HG03342 (cell line): ENCODE measurements at regions not wholly inside any gene's neighbourhood (a gene's known extent, or its start where the extent isn't known, plus 50 kb on each side); places are given as distances from the start of the nearest gene placed in this dataset.

ENCODE experiments used
- ATAC-seq: cut with Tn5 transposase; IDR thresholded peaks from one replicate; pipeline ENCODE4 v1.9.1; 2021; ENCODE audit warnings: mild to moderate bottlenecking, moderate library complexity; ENCODE audit not compliant: unreplicated experiment

DNA sequence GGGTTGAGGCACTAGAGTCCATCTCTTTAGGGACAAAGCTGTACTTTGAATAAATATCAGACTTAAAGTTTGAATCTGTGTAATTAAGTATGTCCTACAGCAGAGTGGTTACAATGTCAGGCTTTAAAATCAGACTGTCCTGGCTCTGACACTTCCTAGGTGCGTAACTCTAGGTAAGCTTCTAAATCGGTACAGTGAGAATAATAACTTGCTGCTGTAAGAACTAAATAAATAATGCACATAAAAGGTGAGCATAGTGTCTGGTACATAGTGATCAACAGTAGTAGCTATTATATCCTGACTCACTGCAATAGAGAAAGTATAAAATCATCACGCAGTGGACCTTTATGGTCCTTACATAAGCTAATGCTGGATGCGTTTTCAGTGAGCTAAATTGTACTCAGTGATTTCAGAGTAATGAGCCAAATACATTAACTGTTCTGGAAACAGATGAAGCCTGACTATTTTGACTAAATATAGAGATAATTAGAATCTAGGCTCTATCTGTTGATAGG is 72.2 kb upstream of the PDK4 start:
- ATAC-seq: no peak

DNA sequence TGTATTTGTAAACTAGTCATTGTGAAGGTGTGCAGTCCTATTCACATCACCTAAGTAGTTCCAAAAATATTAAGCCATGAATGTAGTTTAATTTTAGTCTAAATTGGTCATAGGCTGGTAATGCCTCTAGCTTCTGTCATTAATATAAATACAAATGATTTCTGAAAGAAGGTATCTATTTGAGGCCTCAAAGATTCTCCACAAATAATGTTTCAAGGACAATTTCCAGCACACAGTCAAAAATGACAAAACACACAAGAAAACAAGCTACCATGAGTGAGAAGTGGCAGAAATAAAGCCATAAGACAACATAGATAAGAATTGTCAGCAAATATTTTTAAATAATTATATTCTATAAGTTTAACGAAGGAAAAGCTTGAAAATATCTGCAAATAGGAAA is 66.7 kb upstream of the PDK4 start:
- no peak for ATAC-seq

DNA sequence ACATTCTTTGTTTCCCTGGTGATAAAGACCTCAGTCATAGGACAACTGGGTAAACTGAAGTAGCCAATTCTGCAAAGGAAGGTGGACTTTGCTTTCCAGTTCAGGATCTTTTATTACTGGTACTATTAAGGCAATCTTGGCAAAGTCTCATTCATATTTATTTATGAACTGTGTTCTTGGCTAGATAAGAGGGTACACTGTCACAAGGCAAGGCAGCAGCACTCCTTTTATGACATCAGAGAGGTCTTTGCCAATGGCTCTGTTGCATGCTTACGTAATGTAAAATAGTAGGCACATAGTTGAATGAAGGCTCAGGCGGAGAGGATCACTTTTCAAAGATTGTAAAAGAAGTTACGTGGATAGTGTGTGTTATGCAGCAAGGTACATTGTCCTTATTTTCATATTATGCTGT is 63.7 kb upstream of the PDK4 start:
- ATAC-seq: no peak

GRCh38 chr7:95658676-95659075 is 62.4 kb upstream of the PDK4 start:
- no peak for ATAC-seq

DNA sequence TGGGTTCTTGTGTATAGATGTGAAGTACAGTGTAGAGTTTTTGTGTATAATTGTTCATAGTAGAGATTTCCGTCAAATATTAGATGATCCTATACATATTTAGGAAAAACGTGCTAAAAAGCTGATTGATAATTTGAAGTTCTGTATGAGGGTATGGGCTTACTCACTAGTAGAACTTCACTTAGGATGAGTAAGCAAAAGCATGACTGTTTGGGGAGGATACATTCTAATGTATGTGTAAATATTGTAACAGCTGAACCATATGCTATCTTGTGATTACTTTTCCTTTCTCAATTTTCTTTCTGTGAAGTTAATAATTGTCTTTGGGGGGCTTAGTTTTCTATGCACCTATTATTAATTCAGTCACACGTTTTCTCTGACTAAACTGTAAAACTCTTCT is 53.2 kb upstream of the PDK4 start:
- ATAC-seq: no peak

DNA sequence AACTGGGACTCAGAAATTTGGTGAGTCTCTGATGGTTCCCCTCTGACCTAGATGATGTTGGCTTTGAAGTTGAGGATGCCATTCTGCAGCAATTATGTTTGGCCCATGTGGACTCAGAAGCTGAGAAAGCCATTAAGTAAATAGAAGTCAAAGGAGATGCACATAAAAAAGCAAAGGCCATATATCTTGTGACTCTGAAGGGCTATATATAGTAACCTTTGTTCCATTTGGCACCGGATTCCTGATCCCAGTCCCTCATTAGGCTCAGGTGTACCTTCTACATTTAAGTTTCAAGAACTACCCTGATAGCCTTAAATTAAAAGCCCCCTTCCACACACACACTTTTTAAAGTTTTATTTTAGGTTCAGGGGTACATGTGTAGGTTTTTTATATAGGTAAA is 50.0 kb upstream of the PDK4 start:
- no peak for ATAC-seq
